GM12892 (cell line): ENCODE measurements at regions not wholly inside any gene's neighbourhood (a gene's known extent, or its start where the extent isn't known, plus 50 kb on each side); places are given as distances from the start of the nearest gene placed in this dataset.

Source experiments
- POLR2AphosphoS5 ChIP-seq: IDR thresholded peaks from 2 replicates; pipeline ENCODE4 v1.6.1; 2011; ENCODE audit warnings: low read depth, low read length, control low read depth
- TAF1 ChIP-seq: IDR thresholded peaks from 2 replicates; pipeline ENCODE4 v1.6.1; 2011; ENCODE audit warnings: low read depth, mild to moderate bottlenecking, control low read depth, low read length, borderline replicate concordance

- TF ChIP-seq POLR2AphosphoS5: no peak
- no peak for TF ChIP-seq TAF1
These were observed 71.4 kb upstream of the THSD7B start for GRCh38 chr2:136693966-136694365.
